ENCODE measurements at regions not wholly inside any gene's neighbourhood (a gene's known extent, or its start where the extent isn't known, plus 50 kb on each side); places are given as distances from the start of the nearest gene placed in this dataset.

DNA sequence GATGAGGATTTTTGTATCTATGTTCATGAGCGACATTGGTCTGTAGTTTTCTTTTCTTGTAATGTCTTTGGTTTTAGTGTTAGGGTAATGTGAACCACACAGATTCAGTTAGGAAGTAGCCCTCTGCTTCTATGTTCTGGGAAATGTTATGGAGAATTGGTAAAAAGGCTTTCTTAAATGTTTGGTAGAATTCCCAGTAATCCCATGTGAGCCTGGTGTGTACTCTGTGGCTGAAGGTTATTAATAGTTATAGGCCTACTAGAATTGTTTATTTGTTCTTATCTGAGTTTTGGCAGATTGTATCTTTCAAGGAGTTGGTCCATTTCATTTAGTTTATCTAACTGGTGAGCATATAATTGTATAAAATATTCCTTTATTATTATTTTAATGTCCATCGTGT lies 484.6 kb upstream of the GHITM start:
- H3K4me3 ChIP-seq, result no peak overlapping the region
- no peaks in the 10 kb centered on the region for H3K36me3 ChIP-seq
- no peaks in the 10 kb centered on the region for H3K27me3 ChIP-seq
- TF ChIP-seq EP300 (IDR thresholded peaks at IDR 0.05) (no peak), POLR2A (IDR thresholded peaks at IDR 0.05) (no peak), POLR2AphosphoS5 (IDR thresholded peaks at IDR 0.05) (no peak)
- TF ChIP-seq, protein P1, sequence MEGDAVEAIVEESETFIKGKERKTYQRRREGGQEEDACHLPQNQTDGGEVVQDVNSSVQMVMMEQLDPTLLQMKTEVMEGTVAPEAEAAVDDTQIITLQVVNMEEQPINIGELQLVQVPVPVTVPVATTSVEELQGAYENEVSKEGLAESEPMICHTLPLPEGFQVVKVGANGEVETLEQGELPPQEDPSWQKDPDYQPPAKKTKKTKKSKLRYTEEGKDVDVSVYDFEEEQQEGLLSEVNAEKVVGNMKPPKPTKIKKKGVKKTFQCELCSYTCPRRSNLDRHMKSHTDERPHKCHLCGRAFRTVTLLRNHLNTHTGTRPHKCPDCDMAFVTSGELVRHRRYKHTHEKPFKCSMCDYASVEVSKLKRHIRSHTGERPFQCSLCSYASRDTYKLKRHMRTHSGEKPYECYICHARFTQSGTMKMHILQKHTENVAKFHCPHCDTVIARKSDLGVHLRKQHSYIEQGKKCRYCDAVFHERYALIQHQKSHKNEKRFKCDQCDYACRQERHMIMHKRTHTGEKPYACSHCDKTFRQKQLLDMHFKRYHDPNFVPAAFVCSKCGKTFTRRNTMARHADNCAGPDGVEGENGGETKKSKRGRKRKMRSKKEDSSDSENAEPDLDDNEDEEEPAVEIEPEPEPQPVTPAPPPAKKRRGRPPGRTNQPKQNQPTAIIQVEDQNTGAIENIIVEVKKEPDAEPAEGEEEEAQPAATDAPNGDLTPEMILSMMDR (IDR thresholded peaks at IDR 0.05), result no peak
- no peak overlapping the region for H3K27ac ChIP-seq
- 73 to 90% methylated on average over 2 of the region's 2 CpGs for WGBS, 2 donors (ENCODE audit: low coverage in 1 of 2)
- H3K4me1 ChIP-seq, result no peaks in the 10 kb centered on the region
- ATAC-seq, result no peak
- H3K9me3 ChIP-seq, result no peaks in the 10 kb centered on the region

DNA sequence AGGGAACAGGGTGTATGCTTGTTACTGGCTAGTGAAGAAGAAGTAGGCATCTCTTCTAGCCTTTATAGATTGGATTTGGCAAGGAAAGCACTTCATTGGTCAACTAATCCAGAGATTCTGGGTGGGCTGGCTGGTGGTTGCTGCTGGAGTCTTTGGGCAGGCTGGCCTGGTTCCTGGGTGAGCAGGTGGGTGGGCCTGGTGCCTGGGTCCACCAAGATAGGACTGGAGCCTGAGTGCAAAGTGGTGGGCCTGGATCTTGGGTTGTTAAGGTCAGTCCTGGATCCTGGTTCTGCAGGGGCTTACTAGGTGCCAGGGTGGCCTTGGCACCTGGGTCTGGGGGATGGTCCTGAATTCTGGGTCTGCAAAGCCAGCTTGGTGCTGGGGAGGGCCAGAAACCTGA lies 482.4 kb upstream of the GHITM start:
- no peak for ATAC-seq
- no peak for TF ChIP-seq POLR2AphosphoS5 (IDR thresholded peaks at IDR 0.05)
- TF ChIP-seq EP300 (IDR thresholded peaks at IDR 0.05), result no peak
- TF ChIP-seq, protein P1 (IDR thresholded peaks at IDR 0.05), result no peak
- TF ChIP-seq POLR2A (IDR thresholded peaks at IDR 0.05), result no peak
- H3K9me3 ChIP-seq, result no peaks in the 10 kb centered on the region

DNA sequence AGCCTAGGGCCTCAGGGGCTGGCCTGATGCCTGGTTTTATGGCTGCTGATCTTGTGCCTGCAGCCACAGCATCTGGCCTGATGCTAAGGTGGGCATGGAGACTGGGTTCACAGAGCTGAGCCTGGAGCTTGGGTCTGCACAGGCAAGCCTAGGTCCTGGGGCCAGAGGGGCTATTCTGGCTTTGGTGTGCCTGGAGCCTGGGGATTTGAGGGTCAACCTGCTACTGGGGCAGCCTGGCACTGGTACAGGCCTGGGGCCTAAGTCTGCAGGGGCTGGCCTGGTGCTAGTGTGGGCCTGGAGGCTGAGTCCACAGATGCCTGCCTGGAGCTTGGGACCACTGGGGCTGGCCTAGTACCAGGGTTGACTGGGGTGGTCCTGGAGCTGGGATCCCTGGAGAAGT lies 481.8 kb upstream of the GHITM start:
- Histone ChIP-seq H3K27ac (no peak overlapping the region), H3K4me1 (no peaks in the 10 kb centered on the region), H3K36me3 (no peaks in the 10 kb centered on the region), H3K4me3 (no peak overlapping the region), H3K27me3 (no peaks in the 10 kb centered on the region), H3K9me3 (no peaks in the 10 kb centered on the region)
- ATAC-seq, result no peak
- TF ChIP-seq, protein P1 (IDR thresholded peaks at IDR 0.05), result no peak
- TF ChIP-seq EP300 (IDR thresholded peaks at IDR 0.05), result no peak
- no peak for TF ChIP-seq POLR2AphosphoS5 (IDR thresholded peaks at IDR 0.05)
- no peak for TF ChIP-seq POLR2A (IDR thresholded peaks at IDR 0.05)

More for the DNA sequence above, 482.4 kb upstream of the GHITM start:
- Histone ChIP-seq H3K27me3 (no peaks in the 10 kb centered on the region), H3K36me3 (no peaks in the 10 kb centered on the region), H3K4me1 (no peaks in the 10 kb centered on the region), H3K27ac (no peak overlapping the region), H3K4me3 (no peak overlapping the region)

DNA sequence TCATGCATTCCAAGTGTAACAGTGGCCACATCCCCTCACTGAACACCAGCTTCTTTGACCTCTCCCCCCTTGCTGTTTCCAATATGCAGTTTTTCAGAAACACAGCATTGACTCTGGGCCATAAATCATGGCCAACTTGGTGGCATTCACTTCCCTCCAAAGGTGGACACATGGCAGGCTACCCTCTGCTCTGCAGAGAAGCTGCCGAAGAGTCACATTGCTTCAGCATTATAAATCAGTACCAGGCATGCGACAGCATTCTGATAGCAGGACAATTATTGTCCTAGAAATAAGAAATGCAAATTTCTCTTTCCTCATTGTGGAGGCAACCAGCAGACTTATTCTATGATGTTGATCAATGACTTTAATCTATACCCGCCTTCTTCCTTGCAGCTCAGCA lies 475.4 kb upstream of the GHITM start:
- ATAC-seq, result no peak
- 80 to 91% methylated on average over 3 of the region's 3 CpGs for WGBS, 2 donors (ENCODE audit: low coverage in 1 of 2)
- H3K36me3 ChIP-seq, result no peaks in the 10 kb centered on the region
- TF ChIP-seq, protein P1 (IDR thresholded peaks at IDR 0.05), result no peak
- TF ChIP-seq POLR2A (IDR thresholded peaks at IDR 0.05) (no peak), POLR2AphosphoS5 (IDR thresholded peaks at IDR 0.05) (no peak), EP300 (IDR thresholded peaks at IDR 0.05) (no peak)
- no peaks in the 10 kb centered on the region for H3K27me3 ChIP-seq
- no peak overlapping the region for H3K4me3 ChIP-seq
- H3K9me3 ChIP-seq, result no peaks in the 10 kb centered on the region
- no peak overlapping the region for H3K27ac ChIP-seq
- no peaks in the 10 kb centered on the region for H3K4me1 ChIP-seq

DNA sequence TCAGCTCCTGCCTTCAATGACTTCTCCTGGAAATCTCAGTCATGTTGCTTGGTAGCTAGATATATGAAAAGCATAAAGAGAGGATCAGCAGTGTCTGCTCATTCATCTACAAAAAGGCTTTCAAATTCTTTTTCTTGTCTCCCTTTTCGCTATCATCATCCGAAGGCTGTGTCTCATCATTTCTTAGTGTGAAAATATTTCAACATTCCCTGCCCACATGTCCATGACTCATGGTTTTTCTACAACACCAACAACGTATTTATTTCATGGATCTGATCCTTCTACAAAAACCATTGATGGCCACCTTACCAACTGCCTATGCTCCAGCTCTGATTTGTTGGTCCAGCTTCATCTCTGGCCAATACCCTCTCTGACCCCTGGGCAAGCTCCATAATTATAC lies 472.5 kb upstream of the GHITM start:
- H3K4me3 ChIP-seq, result no peak overlapping the region
- WGBS, 2 donors (ENCODE audit: low coverage in 1 of 2), result 73 to 87% methylated on average over 3 of the region's 3 CpGs
- H3K27me3 ChIP-seq, result no peaks in the 10 kb centered on the region
- TF ChIP-seq, protein P1 (IDR thresholded peaks at IDR 0.05), result no peak
- no peak for TF ChIP-seq POLR2A (IDR thresholded peaks at IDR 0.05)
- no peak for TF ChIP-seq EP300 (IDR thresholded peaks at IDR 0.05)
- TF ChIP-seq POLR2AphosphoS5 (IDR thresholded peaks at IDR 0.05), result no peak
- no peaks in the 10 kb centered on the region for H3K36me3 ChIP-seq
- H3K27ac ChIP-seq, result no peak overlapping the region
- no peaks in the 10 kb centered on the region for H3K9me3 ChIP-seq
- no peaks in the 10 kb centered on the region for H3K4me1 ChIP-seq
- ATAC-seq, result no peak
